ENCODE measurements at regions not wholly inside any gene's neighbourhood (a gene's known extent, or its start where the extent isn't known, plus 50 kb on each side); places are given as distances from the start of the nearest gene placed in this dataset.

- TF ChIP-seq YY1 (IDR thresholded peaks at IDR 0.05; ENCODE audit: insufficient read depth, insufficient read length), result no peak
- TF ChIP-seq SUZ12 (IDR thresholded peaks at IDR 0.05; ENCODE audit: extremely low read depth, insufficient read depth, insufficient read length), result no peak
Measured at GRCh38 chr12:66851134-66851533, 172.3 kb upstream of the GRIP1 start.

All from NT2/D1 (cell line).